Naive thymus-derived CD4-positive, alpha-beta T cell (primary cell): ENCODE measurements at regions not wholly inside any gene's neighbourhood (a gene's known extent, or its start where the extent isn't known, plus 50 kb on each side); places are given as distances from the start of the nearest gene placed in this dataset.

ENCODE experiments used
- ATAC-seq: fragments of 150-1000 bp; cut with Tn5 transposase; 2 replicates; pipeline ENCODE4 v1.10.0; 2021; ENCODE audit warnings: mild to moderate bottlenecking, moderate library complexity
- CTCF ChIA-PET: fragments of 350-600 bp; sonication (Branson Sonifier 250); formaldehyde crosslinking; loops from one replicate; lab custom pipeline; 2021; ENCODE audit warnings: antibody characterized with exemption; lab: Charles Lee
- POLR2A ChIA-PET: fragments of 350-600 bp; sonication (Branson Sonifier 250); formaldehyde crosslinking; loops from one replicate; lab custom pipeline; 2021; ENCODE audit warnings: antibody characterized with exemption, inconsistent platforms; lab: Charles Lee
- DNase-seq, 9 donors: peaks; one replicate each; pipeline versions ENCODE4 v3.0.0 to v3.0.0-alpha.2; 2020 to 2022; ENCODE audit warnings: mixed read lengths in 1 of 9
- H3K27ac ChIP-seq: one replicate; pipeline ENCODE4 v1.7.0; 2013; ENCODE audit warnings: mild to moderate bottlenecking, low read depth, low read length, moderate library complexity
- H3K27me3 ChIP-seq, 2 donors: one replicate each; pipeline ENCODE4 v1.7.0; 2013; ENCODE audit warnings: low read length in 2 of 2, mild to moderate bottlenecking in 2 of 2, moderate library complexity in 2 of 2; ENCODE audit not compliant: control insufficient read depth in 2 of 2, insufficient read depth in 2 of 2
- H3K36me3 ChIP-seq, 3 experiments: 1 replicate in 2 of 3; 2 replicates in 1 of 3; pipeline ENCODE4 v1.7.0; 2013; ENCODE audit warnings: low read length in 3 of 3, mild to moderate bottlenecking in 3 of 3, moderate library complexity in 1 of 3; ENCODE audit not compliant: insufficient read depth in 3 of 3, control insufficient read depth in 2 of 3
- H3K4me1 ChIP-seq, 2 donors: one replicate each; pipeline ENCODE4 v1.7.0; 2013; ENCODE audit warnings: low read length in 2 of 2, mild to moderate bottlenecking in 2 of 2, moderate library complexity in 1 of 2; ENCODE audit not compliant: control insufficient read depth in 2 of 2, insufficient read depth in 2 of 2
- H3K4me3 ChIP-seq: 2 replicates; pipeline ENCODE4 v1.7.0; 2013; ENCODE audit warnings: mild to moderate bottlenecking, low read length
- H3K9me3 ChIP-seq, 3 experiments: 1 replicate in 2 of 3; 2 replicates in 1 of 3; pipeline ENCODE4 v1.7.0; 2013; ENCODE audit warnings: low read length in 3 of 3; ENCODE audit not compliant: control insufficient read depth in 2 of 3
- H3K27ac Mint-ChIP-seq, 9 donors: one replicate each; pipeline ENCODE4 v1.8.0; 2020 to 2022; ENCODE audit warnings: mixed read lengths in 9 of 9, mild to moderate bottlenecking in 8 of 9, moderate library complexity in 5 of 9, inconsistent platforms in 2 of 9
- H3K27me3 Mint-ChIP-seq, 5 donors: one replicate each; pipeline ENCODE4 v1.8.0; 2021 to 2022; ENCODE audit warnings: mixed read lengths in 5 of 5, mild to moderate bottlenecking in 1 of 5
- H3K36me3 Mint-ChIP-seq, 5 donors: one replicate each; pipeline ENCODE4 v1.8.0; 2020 to 2022; ENCODE audit warnings: mixed read lengths in 5 of 5, mild to moderate bottlenecking in 3 of 5, inconsistent platforms in 1 of 5
- H3K4me1 Mint-ChIP-seq, 7 donors: one replicate each; pipeline ENCODE4 v1.8.0; 2020 to 2022; ENCODE audit warnings: mixed read lengths in 7 of 7, mild to moderate bottlenecking in 3 of 7, inconsistent platforms in 1 of 7
- H3K4me3 Mint-ChIP-seq, 10 donors: one replicate each; pipeline ENCODE4 v1.8.0; 2020 to 2022; ENCODE audit warnings: mild to moderate bottlenecking in 10 of 10, mixed read lengths in 10 of 10, moderate library complexity in 6 of 10, inconsistent platforms in 2 of 10
- H3K9me3 Mint-ChIP-seq, 11 donors: one replicate each; pipeline ENCODE4 v1.8.0; 2020 to 2022; ENCODE audit warnings: mixed read lengths in 11 of 11, mild to moderate bottlenecking in 4 of 11, inconsistent platforms in 1 of 11, moderate library complexity in 1 of 11
- intact Hi-C, 2 donors: fragments of 100-400 bp; cut with micrococcal nuclease; formaldehyde crosslinking; loops; one replicate each; pipeline ENCODE4 v1.15.1; 2023

- Mint-ChIP-seq H3K27ac (peak overlapping the region in 1 of 9 donors; percentile 32), H3K27me3 (peaks cover 37 to 91% (median 47%) of the 10 kb centered on the region in 5 donors), H3K4me1 (peaks cover 16 to 51% (median 41%) of the 10 kb centered on the region in 7 donors), H3K9me3 (peaks cover 0 to 4% (median 0%) of the 10 kb centered on the region in 11 donors), H3K36me3 (no peaks in the 10 kb centered on the region), H3K4me3 (no peak overlapping the region)
- intact Hi-C loops = no loop called here
- Histone ChIP-seq H3K4me3 (no peak overlapping the region), H3K27me3 (peaks cover 3 to 7% of the 10 kb centered on the region in 2 donors), H3K36me3 (no peaks in the 10 kb centered on the region), H3K9me3 (no peaks in the 10 kb centered on the region), H3K4me1 (peaks cover 17 to 23% of the 10 kb centered on the region in 2 donors), H3K27ac (no peak overlapping the region)
- DNase-seq = no peak
- ChIA-PET CTCF (no interaction called here), POLR2A (interaction anchor here (0.6 to 0.8 kb wide), 2 partner anchors 24 to 35 kb away, joined by 3 to 4 read pairs; no protein-coding TSS in a partner anchor)
- ATAC-seq = no peak
Measured at GRCh38 chr14:101440496-101440895, 120.8 kb upstream of the DIO3 start.

DNA sequence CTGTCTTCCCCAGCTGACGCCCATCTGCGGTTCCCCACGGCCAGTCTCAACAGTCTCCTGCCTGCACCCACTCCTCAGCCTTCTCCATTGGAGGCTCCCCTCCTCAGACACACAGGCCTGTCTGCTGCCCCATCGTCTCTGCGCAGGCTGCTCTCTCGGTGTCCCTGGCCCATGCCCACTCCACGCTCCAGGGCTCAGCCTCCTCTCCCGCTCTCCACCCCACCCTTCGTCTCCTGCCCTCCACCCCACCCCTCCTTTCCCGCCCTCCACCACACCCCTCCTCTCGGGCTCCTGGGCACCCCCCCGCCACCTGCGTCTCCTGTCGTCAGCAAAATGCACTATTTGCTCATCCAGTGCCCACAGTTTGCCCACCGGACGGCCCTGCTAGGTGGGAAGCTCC is 119.6 kb upstream of the DIO3 start:
- no peak overlapping the region for H3K4me3 ChIP-seq
- intact Hi-C loops = no loop called here
- POLR2A ChIA-PET = no interaction called here
- peaks cover 36 to 90% (median 37%) of the 10 kb centered on the region in 5 donors for H3K27me3 Mint-ChIP-seq
- peaks cover 16 to 56% (median 48%) of the 10 kb centered on the region in 7 donors for H3K4me1 Mint-ChIP-seq
- peaks cover 8 to 13% of the 10 kb centered on the region in 2 donors for H3K27me3 ChIP-seq
- peak overlapping the region in 2 of 9 donors; percentile 25 to 60 for H3K27ac Mint-ChIP-seq
- H3K27ac ChIP-seq = no peak overlapping the region
- H3K9me3 Mint-ChIP-seq = peaks cover 0 to 4% (median 0%) of the 10 kb centered on the region in 11 donors
- H3K9me3 ChIP-seq = no peaks in the 10 kb centered on the region
- DNase-seq (no peak), ATAC-seq (no peak)
- H3K36me3 Mint-ChIP-seq = no peaks in the 10 kb centered on the region
- no peaks in the 10 kb centered on the region for H3K36me3 ChIP-seq
- peak overlapping the region in 3 of 10 donors; percentile 32 to 75 (median 59) for H3K4me3 Mint-ChIP-seq
- CTCF ChIA-PET = no interaction called here
- peaks cover 17 to 23% of the 10 kb centered on the region in 2 donors for H3K4me1 ChIP-seq

DNA sequence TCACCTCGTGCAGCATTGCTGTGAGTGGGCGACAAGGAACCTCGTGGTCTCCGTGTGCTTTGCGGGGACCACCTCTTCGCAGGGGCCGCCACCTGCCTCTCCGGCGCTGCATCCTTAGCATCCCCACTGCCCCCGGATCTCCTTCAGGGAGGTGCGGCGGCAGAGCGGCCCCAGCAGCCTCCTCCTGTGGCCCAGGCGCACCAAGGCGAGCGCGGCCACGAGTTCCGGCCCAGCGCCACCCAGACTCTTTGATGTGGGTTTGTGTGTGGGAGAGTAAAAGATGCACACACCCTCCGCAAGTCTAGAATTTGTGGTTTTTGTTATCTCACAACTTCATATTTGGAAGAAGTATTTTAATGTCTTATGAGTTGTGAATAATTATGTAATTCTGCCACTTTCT is 118.8 kb upstream of the DIO3 start:
- Histone ChIP-seq H3K27me3 (peaks cover 15 to 20% of the 10 kb centered on the region in 2 donors), H3K27ac (no peak overlapping the region), H3K4me3 (no peak overlapping the region), H3K36me3 (no peaks in the 10 kb centered on the region), H3K9me3 (no peaks in the 10 kb centered on the region), H3K4me1 (peaks cover 17 to 23% of the 10 kb centered on the region in 2 donors)
- CTCF ChIA-PET = no interaction called here
- Mint-ChIP-seq H3K36me3 (no peaks in the 10 kb centered on the region), H3K4me1 (peaks cover 16 to 60% (median 48%) of the 10 kb centered on the region in 7 donors), H3K9me3 (peaks cover 0 to 6% (median 0%) of the 10 kb centered on the region in 11 donors), H3K27ac (peak overlapping the region in 6 of 9 donors; percentile 5 to 75 (median 48)), H3K27me3 (peaks cover 40 to 91% (median 44%) of the 10 kb centered on the region in 5 donors), H3K4me3 (peak overlapping the region; percentile 32 to 77 (median 72))
- DNase-seq (peak in 8 of 9 donors; percentile 37 to 74 (median 72)), ATAC-seq (peak; percentile 87)
- POLR2A ChIA-PET = no interaction called here
- intact Hi-C loops = no loop called here

GRCh38 chr14:101444116-101444515 is 117.2 kb upstream of the DIO3 start:
- intact Hi-C loops = no loop called here
- no peak overlapping the region for H3K27ac Mint-ChIP-seq
- Histone ChIP-seq H3K9me3 (no peaks in the 10 kb centered on the region), H3K27me3 (peaks cover 16 to 20% of the 10 kb centered on the region in 2 donors), H3K27ac (no peak overlapping the region), H3K36me3 (no peaks in the 10 kb centered on the region), H3K4me3 (no peak overlapping the region), H3K4me1 (peaks cover 17 to 23% of the 10 kb centered on the region in 2 donors)
- H3K36me3 Mint-ChIP-seq = no peaks in the 10 kb centered on the region
- no peak for ATAC-seq
- ChIA-PET POLR2A (no interaction called here), CTCF (no interaction called here)
- peaks cover 0 to 6% (median 0%) of the 10 kb centered on the region in 11 donors for H3K9me3 Mint-ChIP-seq
- peak overlapping the region in 6 of 10 donors; percentile 38 to 73 (median 49) for H3K4me3 Mint-ChIP-seq
- no peak for DNase-seq
- H3K27me3 Mint-ChIP-seq = peaks cover 54 to 89% (median 61%) of the 10 kb centered on the region in 5 donors
- H3K4me1 Mint-ChIP-seq = peaks cover 16 to 59% (median 48%) of the 10 kb centered on the region in 7 donors

GRCh38 chr14:101445278-101445677 is 116.0 kb upstream of the DIO3 start:
- Histone ChIP-seq H3K4me1 (peaks cover 17 to 23% of the 10 kb centered on the region in 2 donors), H3K4me3 (no peak overlapping the region), H3K27me3 (peaks cover 16 to 20% of the 10 kb centered on the region in 2 donors), H3K9me3 (no peaks in the 10 kb centered on the region), H3K27ac (no peak overlapping the region), H3K36me3 (no peaks in the 10 kb centered on the region)
- DNase-seq (no peak), ATAC-seq (no peak)
- peaks cover 0 to 5% (median 0%) of the 10 kb centered on the region in 5 donors for H3K36me3 Mint-ChIP-seq
- no peak overlapping the region for H3K4me3 Mint-ChIP-seq
- peaks cover 0 to 6% (median 0%) of the 10 kb centered on the region in 11 donors for H3K9me3 Mint-ChIP-seq
- intact Hi-C loops = no loop called here
- H3K27me3 Mint-ChIP-seq = peaks cover 65 to 89% (median 72%) of the 10 kb centered on the region in 5 donors
- ChIA-PET POLR2A (no interaction called here), CTCF (no interaction called here)
- H3K4me1 Mint-ChIP-seq = peaks cover 16 to 55% (median 47%) of the 10 kb centered on the region in 7 donors
- H3K27ac Mint-ChIP-seq = no peak overlapping the region

GRCh38 chr14:101446387-101446969 is 114.8 kb upstream of the DIO3 start:
- Mint-ChIP-seq H3K4me1 (peaks cover 16 to 47% (median 40%) of the 10 kb centered on the region in 7 donors), H3K36me3 (peaks cover 0 to 5% (median 0%) of the 10 kb centered on the region in 5 donors), H3K4me3 (peak overlapping the region in 3 of 10 donors; percentile 16 to 46 (median 40)), H3K27me3 (peaks cover 67 to 90% (median 80%) of the 10 kb centered on the region in 5 donors), H3K9me3 (peaks cover 0 to 5% (median 0%) of the 10 kb centered on the region in 11 donors), H3K27ac (no peak overlapping the region)
- Histone ChIP-seq H3K9me3 (no peaks in the 10 kb centered on the region), H3K4me3 (no peak overlapping the region), H3K27ac (no peak overlapping the region), H3K27me3 (peaks cover 16 to 20% of the 10 kb centered on the region in 2 donors), H3K36me3 (no peaks in the 10 kb centered on the region), H3K4me1 (peaks cover 17 to 23% of the 10 kb centered on the region in 2 donors)
- ChIA-PET POLR2A (no interaction called here), CTCF (no interaction called here)
- DNase-seq (no peak), ATAC-seq (no peak)
- intact Hi-C loops = no loop called here
